HG03175 (cell line): ENCODE measurements at regions not wholly inside any gene's neighbourhood (a gene's known extent, or its start where the extent isn't known, plus 50 kb on each side); places are given as distances from the start of the nearest gene placed in this dataset.
"Not testable (repeated sequence)": the region's sequence is repeated elsewhere in the genome, so short reads cannot be mapped to it uniquely, and the experiment has no call there.

Experiments
- ATAC-seq: cut with Tn5 transposase; IDR thresholded peaks from one replicate; pipeline ENCODE4 v1.9.1; 2021; ENCODE audit warnings: mild to moderate bottlenecking, moderate library complexity; ENCODE audit not compliant: unreplicated experiment

DNA sequence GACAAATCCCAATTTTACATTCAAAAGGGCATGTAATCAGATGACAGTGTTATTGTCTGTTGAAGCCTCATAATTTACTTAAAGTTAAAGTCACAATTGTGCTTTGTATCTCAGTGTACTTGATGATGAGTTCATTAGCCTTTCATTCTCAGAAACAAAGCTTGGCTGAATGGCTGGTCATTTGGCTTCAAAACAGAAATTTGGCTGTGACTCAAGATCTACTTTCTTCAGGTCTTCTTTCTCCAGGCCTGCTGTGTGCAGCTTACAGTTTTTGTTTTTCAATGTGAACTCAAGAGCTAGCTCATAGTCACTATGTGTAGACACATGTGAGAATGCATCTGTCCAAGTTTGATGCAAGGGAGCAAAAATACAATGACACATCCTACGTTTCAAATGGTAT lies 2003.6 kb upstream of the WWC1 start:
- no peak for ATAC-seq

DNA sequence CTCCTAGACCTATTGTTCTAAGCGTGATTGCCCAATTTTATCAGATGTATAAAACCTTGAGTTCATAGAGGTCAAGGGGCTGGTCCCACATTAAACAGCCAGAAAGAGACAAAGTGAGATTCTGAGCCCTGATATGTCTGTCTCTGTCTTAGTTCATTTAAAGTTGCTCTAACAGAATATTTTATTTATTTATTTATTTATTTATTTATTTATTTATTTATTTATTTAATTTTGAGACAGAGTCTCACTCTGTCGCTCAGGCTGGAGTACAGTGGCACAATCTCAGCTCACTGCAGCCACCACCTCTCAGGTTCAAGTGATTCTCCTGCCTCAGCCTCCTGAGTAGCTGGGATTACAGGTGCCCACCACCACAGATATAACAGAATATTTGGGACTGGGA lies 1999.6 kb upstream of the WWC1 start:
- ATAC-seq = not testable (repeated sequence)

DNA sequence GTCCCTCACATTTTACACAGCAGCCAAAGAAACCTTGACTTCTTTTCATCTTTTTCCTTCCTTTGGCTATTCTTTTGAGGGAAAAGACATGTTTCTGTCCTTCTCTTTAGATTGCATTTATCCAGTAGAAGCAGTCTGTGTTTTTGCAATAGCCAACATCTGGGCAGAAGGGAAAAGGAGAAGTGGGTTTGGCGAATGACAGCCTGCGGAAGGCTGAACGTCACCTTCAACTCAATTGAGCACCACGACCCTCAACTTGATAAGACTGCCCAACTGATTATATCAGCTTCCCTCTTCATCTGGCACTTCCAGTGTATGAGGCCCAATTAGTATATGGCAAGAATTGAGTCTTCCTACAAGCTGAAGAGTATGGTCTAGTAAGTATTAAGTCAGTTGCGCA lies 1997.6 kb upstream of the WWC1 start:
- ATAC-seq = no peak

DNA sequence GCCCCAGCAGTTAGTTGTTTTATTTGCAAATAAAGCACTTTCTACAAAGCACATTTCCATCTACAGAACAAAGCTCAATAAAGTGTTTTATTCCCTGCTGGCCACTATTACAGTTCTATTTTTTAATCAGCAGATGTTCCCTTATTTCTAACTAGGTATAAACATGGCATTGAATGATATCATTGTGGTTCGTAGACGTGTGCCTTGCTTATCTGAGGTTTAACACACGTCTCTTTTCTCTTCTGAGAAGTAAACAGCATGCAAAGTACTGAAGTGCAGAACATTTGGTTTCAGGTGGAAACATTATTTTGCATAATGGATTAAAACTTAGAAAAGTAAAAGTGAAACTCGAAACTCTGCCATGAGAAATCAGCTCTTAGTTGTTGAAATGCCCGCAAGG lies 1989.3 kb upstream of the WWC1 start:
- no peak for ATAC-seq

DNA sequence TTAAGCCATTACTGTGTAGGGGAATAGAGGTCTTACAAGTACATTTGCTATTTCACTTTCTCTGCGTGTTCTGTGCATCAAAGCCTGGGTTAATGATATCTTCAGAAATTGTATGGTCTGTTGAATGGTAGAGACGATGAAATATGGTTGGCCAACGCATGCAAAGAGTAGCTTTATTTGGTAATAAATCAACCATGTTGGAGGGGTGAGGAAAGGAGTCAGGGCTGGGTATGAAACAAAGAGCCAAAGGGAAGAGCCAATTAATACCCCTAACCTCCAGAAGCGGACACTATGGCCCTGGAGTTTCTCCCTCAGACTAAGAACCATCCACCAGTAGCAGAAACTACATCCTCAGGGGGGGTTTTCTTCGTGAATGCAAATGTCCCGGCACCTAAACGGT lies 1974.0 kb upstream of the WWC1 start:
- no peak for ATAC-seq

DNA sequence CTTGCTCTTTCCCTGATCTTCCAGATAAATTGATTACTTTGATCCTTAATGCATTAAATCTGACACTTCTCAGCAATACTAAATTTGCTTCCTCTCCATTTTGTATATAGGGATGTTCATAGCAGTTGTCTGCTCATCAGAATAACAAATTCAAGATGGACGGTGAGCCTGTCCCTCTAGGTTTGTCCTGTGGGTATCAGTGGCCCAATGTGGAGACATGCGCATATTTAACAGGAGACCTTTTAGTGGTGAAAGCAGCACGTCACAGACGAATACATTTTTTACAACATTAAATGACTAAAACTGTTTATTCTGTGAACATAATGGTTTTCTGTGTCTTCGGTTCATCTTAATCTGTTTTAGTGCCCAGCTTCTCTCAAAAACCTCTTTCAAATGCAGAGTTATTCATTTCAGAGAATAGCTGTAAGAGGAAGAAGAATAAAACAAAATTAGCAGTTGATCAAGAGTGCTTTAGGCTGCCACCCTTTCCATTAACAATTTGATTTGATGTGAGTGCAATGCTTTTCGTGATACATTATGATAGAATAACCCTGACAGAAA lies 1970.4 kb upstream of the WWC1 start:
- ATAC-seq = no peak

DNA sequence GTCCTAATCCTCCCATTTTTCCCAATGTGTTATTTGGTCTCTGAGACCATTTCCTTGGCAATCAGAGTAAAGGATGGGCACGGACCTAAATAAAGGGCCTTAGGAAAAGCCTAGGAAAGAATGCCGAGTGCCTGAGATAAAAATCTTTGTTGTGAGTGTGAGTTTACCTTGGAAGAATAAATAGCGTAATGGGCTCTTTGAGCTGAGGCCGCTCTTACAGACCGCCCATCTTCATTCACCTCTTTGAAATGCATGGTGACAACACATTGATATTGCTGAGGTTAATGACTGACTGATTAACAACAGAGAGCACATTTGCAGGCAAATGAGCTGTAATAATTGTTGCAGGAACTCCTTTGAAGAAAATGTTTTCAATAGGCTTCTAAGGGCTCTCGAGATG lies 1967.1 kb upstream of the WWC1 start:
- no peak for ATAC-seq

DNA sequence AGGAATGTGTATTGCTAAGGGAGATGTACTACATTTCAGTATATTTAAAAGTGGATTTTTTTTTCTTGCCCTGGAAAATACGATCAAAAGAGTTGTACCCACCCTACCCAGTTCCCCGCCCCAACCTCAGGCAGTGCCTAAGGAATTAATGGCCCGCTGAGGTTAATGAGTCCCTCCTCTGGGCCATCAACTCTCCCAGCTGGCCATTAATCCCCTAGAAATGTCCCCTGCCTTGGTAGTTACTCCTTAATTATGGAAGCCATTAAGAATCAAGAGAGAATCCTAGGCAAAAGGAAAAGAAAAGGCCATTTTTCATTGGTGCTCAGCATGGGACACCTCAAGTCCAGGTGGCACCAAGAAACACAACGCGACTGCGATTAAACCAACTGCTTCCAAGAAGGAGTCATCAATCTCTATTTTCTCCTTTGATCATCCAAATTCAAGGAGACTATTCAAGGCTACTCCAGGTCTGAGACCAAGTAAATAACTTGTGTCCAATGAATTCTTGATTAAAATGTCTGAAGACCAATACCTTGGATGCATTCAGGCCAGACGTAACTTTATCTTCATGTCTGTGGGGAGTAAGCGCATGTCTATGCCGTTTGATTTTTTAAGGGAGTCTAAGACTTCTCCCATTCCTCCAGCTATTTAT lies 1962.2 kb upstream of the WWC1 start:
- ATAC-seq = no peak

DNA sequence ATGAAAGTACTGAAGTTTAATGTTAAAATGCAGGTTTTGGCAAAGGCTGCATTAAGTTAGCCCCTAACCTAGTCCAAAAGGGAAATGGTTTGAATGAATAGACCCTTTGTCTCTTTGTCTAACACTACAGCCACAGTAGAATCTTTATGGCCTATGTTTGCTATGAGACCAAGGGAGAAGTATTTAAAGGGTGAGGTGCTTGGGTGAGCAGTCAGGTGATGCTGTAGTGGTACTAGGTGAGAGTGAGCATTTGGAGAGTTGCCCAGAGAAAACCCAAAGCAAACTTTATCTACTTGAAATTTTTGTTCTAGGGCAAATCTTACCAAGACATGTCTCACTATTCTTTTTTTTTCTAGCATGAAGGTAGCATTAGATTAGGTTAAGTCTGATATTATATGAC lies 1961.4 kb upstream of the WWC1 start:
- no peak for ATAC-seq

DNA sequence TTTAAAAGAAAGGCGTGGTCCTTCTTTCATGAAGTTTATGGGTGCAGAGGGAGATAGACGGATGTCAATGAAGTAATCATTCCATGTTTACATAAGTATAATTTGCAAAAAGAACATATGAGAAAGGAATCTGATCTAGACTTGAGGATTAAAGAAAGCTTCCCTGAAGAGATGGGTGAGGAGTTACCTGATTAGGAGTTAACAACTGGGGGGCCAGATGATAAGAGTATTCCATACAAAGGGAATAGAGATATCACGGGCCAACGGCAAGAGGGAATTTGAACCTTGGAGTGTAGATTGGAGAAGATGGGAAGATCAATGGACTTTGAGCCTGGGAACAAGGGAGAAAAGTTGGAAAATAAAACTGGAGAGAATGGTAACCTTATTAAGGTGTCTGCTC lies 1959.9 kb upstream of the WWC1 start:
- ATAC-seq = no peak

DNA sequence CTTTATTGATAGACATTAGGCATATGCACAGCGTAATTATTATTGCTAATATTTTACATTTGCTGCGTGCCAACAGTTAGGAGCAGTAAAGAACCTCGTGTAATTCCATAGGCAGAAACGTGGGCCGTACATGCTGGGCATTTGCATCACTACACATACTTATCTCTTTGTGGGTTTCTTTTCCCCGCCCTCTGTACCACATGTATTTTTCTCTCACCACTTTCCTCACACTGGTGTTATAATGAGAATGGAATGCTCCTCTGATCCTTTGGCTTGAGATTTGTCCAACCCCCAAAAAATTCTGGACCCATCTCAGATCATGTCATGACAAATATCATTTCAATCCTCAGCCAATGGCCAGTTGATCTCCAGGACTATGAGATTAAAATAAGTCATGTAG lies 1952.6 kb upstream of the WWC1 start:
- no peak for ATAC-seq

DNA sequence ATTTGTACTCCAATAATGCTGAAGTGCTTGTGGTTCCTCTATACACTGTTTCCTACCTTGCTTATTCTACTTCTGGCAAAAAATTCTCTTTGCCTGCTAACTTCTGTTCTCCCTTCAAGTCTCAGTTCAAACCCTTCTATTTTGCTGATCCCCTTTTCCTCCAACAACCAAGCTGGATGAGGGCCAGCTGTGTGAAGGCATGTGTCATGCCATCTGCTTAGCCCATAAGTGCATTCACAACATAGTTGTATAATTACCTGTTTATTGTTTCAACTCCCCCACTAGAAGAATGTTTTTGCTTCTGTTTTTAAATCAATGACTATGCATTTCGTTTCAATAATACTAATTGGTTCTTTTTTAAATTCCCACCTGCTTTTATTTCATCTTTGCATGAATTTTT lies 1951.4 kb upstream of the WWC1 start:
- ATAC-seq = no peak

DNA sequence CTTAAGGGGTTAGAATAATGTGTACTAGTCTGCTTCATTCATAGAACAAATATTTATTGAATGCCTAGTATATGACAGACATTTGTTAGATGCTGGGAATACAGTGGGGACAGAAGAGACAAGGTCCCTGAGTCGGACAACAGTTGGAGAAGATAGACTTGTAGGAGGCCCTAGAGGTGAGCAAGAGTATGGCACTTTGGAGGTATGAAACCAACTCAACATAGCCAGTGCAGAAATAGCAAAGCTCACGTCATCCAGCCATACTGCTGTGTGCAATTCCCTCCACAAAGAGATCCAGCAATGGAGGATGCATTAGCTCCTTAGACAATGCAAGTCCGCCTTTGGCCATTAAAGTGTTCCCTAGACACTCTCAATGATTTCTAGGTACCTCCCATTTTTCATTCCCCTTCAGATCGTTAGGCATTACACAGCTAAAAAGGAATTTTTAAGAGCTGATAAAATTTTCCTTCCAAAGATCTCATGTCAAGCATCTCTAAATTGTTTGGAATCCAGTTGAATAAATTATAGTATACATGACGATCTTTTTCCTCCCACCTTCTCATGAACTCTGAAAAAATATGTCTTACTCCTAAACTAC lies 1949.6 kb upstream of the WWC1 start:
- ATAC-seq = no peak

DNA sequence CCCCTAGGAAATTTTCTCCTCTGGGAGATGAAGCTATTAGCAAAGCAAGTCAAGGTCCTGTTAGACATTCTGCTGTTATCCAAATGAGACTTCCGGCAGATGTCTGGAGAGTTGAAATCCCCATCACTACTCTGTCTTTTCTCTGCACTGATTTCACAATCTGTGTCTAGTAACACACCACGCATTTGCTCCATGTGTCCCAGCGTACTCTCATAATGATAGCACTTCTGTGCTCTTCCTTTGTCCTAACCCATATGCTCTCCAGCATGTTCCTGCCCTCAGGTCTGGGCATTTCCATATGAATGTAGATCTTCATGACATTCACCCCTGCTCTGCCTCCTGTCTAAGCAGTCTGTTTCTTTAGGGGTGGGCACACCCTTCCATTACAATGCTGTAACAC lies 1949.0 kb upstream of the WWC1 start:
- ATAC-seq = no peak

DNA sequence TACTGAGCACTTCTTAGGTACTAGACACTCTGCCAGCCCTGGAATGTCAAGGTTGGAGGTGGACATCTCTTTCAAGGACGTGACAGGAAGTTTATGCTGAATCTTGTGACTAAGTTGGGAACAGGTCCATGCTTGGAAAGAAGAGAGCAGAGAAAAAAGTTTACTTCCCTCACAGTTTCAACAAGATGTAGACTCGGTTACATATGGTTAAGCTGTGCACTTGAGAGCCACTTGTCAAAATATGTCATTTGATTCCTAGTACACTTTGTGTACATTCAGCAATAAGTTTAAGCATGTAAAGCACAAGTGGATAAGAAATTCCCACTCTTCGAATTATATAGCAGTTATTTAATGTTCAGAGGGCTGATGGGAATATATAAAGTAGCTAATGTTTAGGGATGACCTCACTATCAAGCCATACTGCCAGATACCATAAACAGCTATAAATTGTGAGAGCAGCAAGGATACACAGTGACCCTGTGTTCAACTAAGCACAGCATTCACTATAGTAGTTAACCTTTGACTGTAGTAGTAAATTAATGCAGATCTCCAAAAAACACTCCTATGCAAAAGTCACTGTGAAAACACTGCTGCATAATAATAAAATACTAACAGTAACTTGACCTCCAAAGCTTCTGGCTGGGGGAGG lies 1944.6 kb upstream of the WWC1 start:
- no peak for ATAC-seq

DNA sequence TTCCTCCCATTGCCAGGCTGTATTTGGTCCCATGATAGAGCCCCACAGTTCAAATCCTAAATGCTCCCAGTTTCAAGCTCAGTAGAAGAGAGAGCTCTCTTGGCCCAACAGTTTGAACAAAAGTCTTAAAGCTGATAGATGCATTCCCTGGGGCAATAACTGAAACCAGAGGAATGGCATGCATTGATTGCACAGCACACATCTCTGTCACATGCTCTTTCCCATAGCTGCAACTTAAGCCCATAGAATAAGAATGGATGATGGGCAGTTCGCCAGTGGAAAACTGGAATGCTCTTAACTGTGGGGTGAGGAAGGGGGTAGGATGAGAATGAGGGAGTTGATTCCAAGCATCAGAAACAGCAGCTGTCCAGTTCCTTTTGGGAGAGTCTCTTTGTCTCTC lies 1942.4 kb upstream of the WWC1 start:
- no peak for ATAC-seq

DNA sequence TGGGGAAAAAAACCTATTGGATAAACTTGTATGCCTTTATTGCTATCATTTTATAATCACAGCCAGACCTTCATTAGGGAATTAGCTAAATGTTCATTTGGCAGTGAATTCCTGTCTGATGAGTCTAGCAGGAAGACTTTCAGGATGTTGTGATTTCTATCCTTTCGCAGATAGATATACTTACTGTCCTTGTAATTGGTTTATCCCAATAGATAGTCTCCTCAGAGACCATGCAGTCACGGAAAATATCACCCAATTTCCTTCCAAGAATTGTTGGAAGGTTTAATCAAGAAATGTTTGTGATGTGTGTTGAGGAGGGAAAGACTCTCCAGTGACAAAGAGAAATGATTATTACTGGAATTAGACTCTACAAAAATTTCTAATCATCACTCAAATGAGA lies 1937.9 kb upstream of the WWC1 start:
- no peak for ATAC-seq

DNA sequence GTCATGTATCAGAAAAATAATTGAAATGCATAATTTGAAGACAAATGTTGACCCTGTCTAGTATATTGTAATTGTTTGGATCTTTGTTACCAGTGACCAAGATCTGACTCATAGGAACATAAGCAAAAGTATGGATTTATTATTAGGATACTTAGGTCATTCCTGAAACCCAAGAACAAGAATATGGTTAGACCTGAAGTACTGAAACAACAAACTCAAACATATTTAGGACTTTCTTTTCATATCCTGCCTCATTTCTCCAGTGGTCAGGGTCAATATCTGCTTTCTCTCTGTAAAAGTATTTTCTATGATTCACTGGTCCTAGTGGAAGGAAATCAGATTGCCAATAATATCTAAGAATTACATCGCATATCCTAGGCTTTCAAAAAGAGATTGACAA lies 1937.1 kb upstream of the WWC1 start:
- no peak for ATAC-seq

DNA sequence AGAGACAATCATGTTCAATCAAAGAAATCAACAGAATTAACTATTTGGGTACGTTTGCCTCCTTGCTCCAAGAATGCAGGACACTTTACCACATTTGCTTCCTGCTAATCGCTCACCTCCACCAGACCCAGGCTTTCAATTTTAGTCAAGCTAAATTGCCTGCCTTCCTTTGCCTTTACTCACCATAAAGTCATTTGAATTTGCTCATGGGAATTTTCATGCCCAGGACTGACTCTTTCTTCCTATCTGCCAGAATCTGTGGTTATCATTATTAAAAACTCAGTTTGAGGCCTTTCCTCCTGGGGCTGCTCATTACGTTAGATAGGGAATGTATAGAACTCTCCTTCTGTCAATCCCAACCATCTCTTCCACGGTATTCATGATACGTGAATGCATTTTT lies 1935.3 kb upstream of the WWC1 start:
- no peak for ATAC-seq

DNA sequence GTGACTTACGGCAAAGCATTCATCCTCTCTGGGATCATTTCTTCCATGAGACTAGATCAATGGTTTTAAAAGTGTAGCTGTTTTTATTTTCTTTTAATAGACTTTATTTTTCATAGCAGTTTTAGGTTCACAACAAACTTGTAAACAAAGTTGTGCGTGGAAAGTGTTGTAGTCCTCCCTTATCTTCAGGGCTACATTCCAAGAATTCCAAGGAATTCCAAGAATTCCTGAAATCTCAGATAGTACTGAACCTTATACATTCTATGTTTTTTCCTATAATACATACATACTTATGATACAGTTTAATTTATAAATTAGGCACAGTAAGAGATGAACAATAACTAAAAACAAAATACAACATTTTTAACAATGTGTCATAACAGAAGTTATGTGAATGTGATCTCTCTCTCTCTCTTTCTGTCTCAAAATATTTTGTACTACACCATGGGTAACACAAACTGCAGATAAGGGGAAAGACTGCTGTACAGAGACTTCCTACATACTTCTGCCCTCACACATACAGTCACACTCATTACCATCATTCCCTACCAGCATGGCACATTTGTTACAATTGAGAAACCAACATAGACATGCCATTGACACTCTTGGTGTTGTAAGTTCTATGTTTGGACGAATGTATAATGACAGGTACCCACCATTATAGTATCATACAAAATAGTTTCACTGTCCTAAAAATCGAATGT lies 1933.2 kb upstream of the WWC1 start:
- ATAC-seq = no peak

DNA sequence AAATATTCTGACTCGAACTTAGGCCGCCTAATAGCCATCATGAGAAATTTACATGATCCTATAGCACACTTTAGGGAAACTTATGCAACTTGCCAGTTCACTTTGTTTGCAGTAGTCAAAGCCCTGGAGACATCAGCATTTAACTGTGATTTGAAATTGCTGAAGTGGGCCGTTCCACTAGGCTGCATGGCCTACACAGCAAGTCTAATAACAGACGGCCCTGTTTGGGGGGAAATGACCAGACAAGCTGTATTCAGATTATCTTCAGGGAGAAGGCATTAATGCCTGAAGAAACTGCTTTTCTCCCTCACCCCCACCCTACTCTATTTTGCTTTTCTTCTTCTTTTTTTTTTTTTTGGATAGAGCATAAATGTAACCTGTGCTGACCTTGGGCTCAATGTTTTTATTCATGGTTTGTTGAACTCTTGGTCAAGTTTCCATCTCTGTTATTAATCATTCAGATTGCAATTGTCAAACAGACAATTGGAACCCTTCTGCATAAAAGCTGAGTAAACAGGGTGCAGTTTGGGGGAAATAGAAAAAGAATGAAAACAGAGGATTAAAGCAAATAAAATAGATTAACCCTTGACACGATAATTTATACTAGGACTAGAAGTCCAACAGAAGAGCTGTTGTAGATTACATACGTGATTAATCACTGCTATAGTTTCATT lies 1928.2 kb upstream of the WWC1 start:
- ATAC-seq = no peak
